ENCODE measurements at regions not wholly inside any gene's neighbourhood (a gene's known extent, or its start where the extent isn't known, plus 50 kb on each side); places are given as distances from the start of the nearest gene placed in this dataset.
"Not testable (repeated sequence)": the region's sequence is repeated elsewhere in the genome, so short reads cannot be mapped to it uniquely, and the experiment has no call there.

GRCh38 chr9:94387338-94388010, 59.0 kb upstream of the NUTM2F start:
- DNase-seq; in situ Hi-C loops (cut with MboI; ENCODE audit: low pct_unique_long_range_greater_than_20kb, low sequenced_read_pairs): not testable (repeated sequence)

- in situ Hi-C loops (cut with MboI; ENCODE audit: low pct_unique_long_range_greater_than_20kb, low sequenced_read_pairs); DNase-seq: not testable (repeated sequence)
These were observed 59.6 kb upstream of the NUTM2F start for GRCh38 chr9:94388011-94388406.

GRCh38 chr9:94390425-94391098, 62.1 kb upstream of the NUTM2F start:
- DNase-seq; in situ Hi-C loops (cut with MboI; ENCODE audit: low pct_unique_long_range_greater_than_20kb, low sequenced_read_pairs): not testable (repeated sequence)

GRCh38 chr9:94392971-94393624, 64.7 kb upstream of the NUTM2F start:
- DNase-seq; in situ Hi-C loops (cut with MboI; ENCODE audit: low pct_unique_long_range_greater_than_20kb, low sequenced_read_pairs): not testable (repeated sequence)

- in situ Hi-C loops (cut with MboI; ENCODE audit: low pct_unique_long_range_greater_than_20kb, low sequenced_read_pairs); DNase-seq: not testable (repeated sequence)
These were observed 69.4 kb upstream of the NUTM2F start for GRCh38 chr9:94397766-94398379.

- in situ Hi-C loops (cut with MboI; ENCODE audit: low pct_unique_long_range_greater_than_20kb, low sequenced_read_pairs); DNase-seq: not testable (repeated sequence)
These were observed 72.0 kb upstream of the NUTM2F start for GRCh38 chr9:94400461-94400860.

GRCh38 chr9:94402795-94403194, 74.4 kb upstream of the NUTM2F start:
- in situ Hi-C loops (cut with MboI; ENCODE audit: low pct_unique_long_range_greater_than_20kb, low sequenced_read_pairs); DNase-seq: not testable (repeated sequence)

GRCh38 chr9:94403571-94403970, 75.1 kb upstream of the NUTM2F start:
- DNase-seq; in situ Hi-C loops (cut with MboI; ENCODE audit: low pct_unique_long_range_greater_than_20kb, low sequenced_read_pairs): not testable (repeated sequence)

GRCh38 chr9:94413665-94414064, 85.2 kb upstream of the NUTM2F start:
- DNase-seq; in situ Hi-C loops (cut with MboI; ENCODE audit: low pct_unique_long_range_greater_than_20kb, low sequenced_read_pairs): not testable (repeated sequence)

- in situ Hi-C loops (cut with MboI; ENCODE audit: low pct_unique_long_range_greater_than_20kb, low sequenced_read_pairs), result not testable (repeated sequence)
These were observed 86.7 kb upstream of the NUTM2F start for GRCh38 chr9:94415111-94415510.

GRCh38 chr9:94420098-94420497, 91.7 kb upstream of the NUTM2F start:
- in situ Hi-C loops (cut with MboI; ENCODE audit: low pct_unique_long_range_greater_than_20kb, low sequenced_read_pairs); DNase-seq: not testable (repeated sequence)

More at GRCh38 chr9:94415111-94415510, 86.7 kb upstream of the NUTM2F start:
- DNase-seq, result not testable (repeated sequence)

- in situ Hi-C loops (cut with MboI; ENCODE audit: low pct_unique_long_range_greater_than_20kb, low sequenced_read_pairs); DNase-seq: not testable (repeated sequence)
These were observed 93.5 kb upstream of the NUTM2F start for GRCh38 chr9:94421951-94422350.

- in situ Hi-C loops (cut with MboI; ENCODE audit: low pct_unique_long_range_greater_than_20kb, low sequenced_read_pairs); DNase-seq: not testable (repeated sequence)
These were observed 96.9 kb upstream of the NUTM2F start for GRCh38 chr9:94425312-94425711.

GRCh38 chr9:94437128-94437527, 108.7 kb upstream of the NUTM2F start:
- DNase-seq; in situ Hi-C loops (cut with MboI; ENCODE audit: low pct_unique_long_range_greater_than_20kb, low sequenced_read_pairs): not testable (repeated sequence)

- in situ Hi-C loops (cut with MboI; ENCODE audit: low pct_unique_long_range_greater_than_20kb, low sequenced_read_pairs); DNase-seq: not testable (repeated sequence)
These were observed 109.9 kb upstream of the NUTM2F start for GRCh38 chr9:94438336-94438735.

GRCh38 chr9:94441146-94441545, 112.7 kb upstream of the NUTM2F start:
- DNase-seq; in situ Hi-C loops (cut with MboI; ENCODE audit: low pct_unique_long_range_greater_than_20kb, low sequenced_read_pairs): not testable (repeated sequence)

- no peak for DNase-seq
- in situ Hi-C loops (cut with MboI; ENCODE audit: low pct_unique_long_range_greater_than_20kb, low sequenced_read_pairs), result no loop called here
These were observed 113.1 kb upstream of the PCAT7 start for GRCh38 chr9:94441796-94442195.

GRCh38 chr9:94443032-94443722, 111.7 kb upstream of the PCAT7 start:
- no peak for DNase-seq
- in situ Hi-C loops (cut with MboI; ENCODE audit: low pct_unique_long_range_greater_than_20kb, low sequenced_read_pairs), result no loop called here

- DNase-seq, result no peak
- in situ Hi-C loops (cut with MboI; ENCODE audit: low pct_unique_long_range_greater_than_20kb, low sequenced_read_pairs), result no loop called here
These were observed 109.0 kb upstream of the PCAT7 start for GRCh38 chr9:94445863-94446262.
